Lung (tissue), 11 donors: ENCODE measurements at regions not wholly inside any gene's neighbourhood (a gene's known extent, or its start where the extent isn't known, plus 50 kb on each side); places are given as distances from the start of the nearest gene placed in this dataset.

Experiments
- ATAC-seq: fragments of 200-7000 bp; cut with Tn5 transposase; one replicate; pipeline ENCODE4 v1.9.1; 2020; ENCODE audit warnings: moderate number of reproducible peaks; ENCODE audit not compliant: insufficient read depth, low FRiP score
- DNase-seq, 3 donors: peaks; one replicate each; pipeline ENCODE4 v3.0.0-alpha.2; 2013 to 2017
- H3K27ac ChIP-seq, 2 donors: one replicate each; pipeline ENCODE4 v1.5.1; 2013; ENCODE audit warnings: mild to moderate bottlenecking in 2 of 2, moderate library complexity in 2 of 2, control low read depth in 1 of 2, inconsistent platforms in 1 of 2, low read depth in 1 of 2, low read length in 1 of 2
- H3K27me3 ChIP-seq, 3 donors: one replicate each; pipeline ENCODE4 v1.5.1; 2013; ENCODE audit warnings: low read length in 2 of 3; ENCODE audit not compliant: control insufficient read depth in 3 of 3, insufficient read depth in 3 of 3
- H3K36me3 ChIP-seq, 4 donors: one replicate each; pipeline ENCODE4 v1.5.1; 2013; ENCODE audit warnings: low read length in 4 of 4, mild to moderate bottlenecking in 1 of 4, moderate library complexity in 1 of 4; ENCODE audit not compliant: control insufficient read depth in 4 of 4, insufficient read depth in 4 of 4
- H3K4me1 ChIP-seq, 5 donors: one replicate each; pipeline ENCODE4 v1.5.1; 2013; ENCODE audit warnings: low read length in 5 of 5, mild to moderate bottlenecking in 2 of 5, moderate library complexity in 1 of 5; ENCODE audit not compliant: control insufficient read depth in 5 of 5, insufficient read depth in 5 of 5
- H3K4me3 ChIP-seq: one replicate; pipeline ENCODE4 v1.5.1; 2013; ENCODE audit warnings: mild to moderate bottlenecking, control low read depth, moderate library complexity
- H3K9ac ChIP-seq, 2 donors: one replicate each; pipeline ENCODE4 v1.5.1; 2013; ENCODE audit warnings: low read length in 2 of 2, control low read depth in 1 of 2; ENCODE audit not compliant: insufficient read depth in 1 of 2
- H3K9me3 ChIP-seq, 4 donors: one replicate each; pipeline ENCODE4 v1.5.1; 2013; ENCODE audit warnings: low read length in 3 of 4, mild to moderate bottlenecking in 1 of 4, moderate library complexity in 1 of 4; ENCODE audit not compliant: control insufficient read depth in 4 of 4, insufficient read depth in 3 of 4
- WGBS, 2 donors: extraction: QIAGEN DNeasy Blood & Tissue Kit; methylation state at CpG; one replicate each; pipeline ENCODE4 v1.1.7; 2013; 5-methylcytosine and 5-hydroxymethylcytosine counted together
- TF ChIP-seq, protein P1 (sequence below): IDR thresholded peaks from 2 replicates; pipeline ENCODE4 v1.5.1; 2012; ENCODE audit warnings: mild to moderate bottlenecking; ENCODE audit errors: control extremely low read depth, extremely low read depth
- donor health status: control.
- donor health status: control.
- donor health status: Bipolar disorder and iron deficiency.
- donor health status: healthy.
- donor health status: DM: yes; HTN: yes; CAD: no.

DNA sequence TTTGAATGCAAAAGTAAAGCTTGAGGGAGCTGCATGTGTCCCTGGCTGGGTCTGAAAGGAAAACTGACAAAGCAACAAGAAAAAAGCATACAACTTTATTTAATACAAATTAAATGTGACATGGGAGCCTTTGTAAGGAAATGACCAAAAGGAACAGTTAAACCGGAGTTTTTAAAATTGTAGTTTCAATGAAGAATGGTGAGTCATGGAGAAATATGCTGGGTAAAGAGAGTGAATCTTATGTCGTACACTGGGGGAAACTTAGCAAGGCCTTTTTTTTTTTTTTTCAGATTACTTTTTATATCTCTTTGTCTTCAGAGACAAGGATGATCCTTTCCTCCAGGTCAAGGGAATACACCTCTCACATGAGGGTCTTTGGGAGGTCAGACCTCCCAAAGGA lies 50.1 kb upstream of the FBXL17 start:
- TF ChIP-seq, protein P1, sequence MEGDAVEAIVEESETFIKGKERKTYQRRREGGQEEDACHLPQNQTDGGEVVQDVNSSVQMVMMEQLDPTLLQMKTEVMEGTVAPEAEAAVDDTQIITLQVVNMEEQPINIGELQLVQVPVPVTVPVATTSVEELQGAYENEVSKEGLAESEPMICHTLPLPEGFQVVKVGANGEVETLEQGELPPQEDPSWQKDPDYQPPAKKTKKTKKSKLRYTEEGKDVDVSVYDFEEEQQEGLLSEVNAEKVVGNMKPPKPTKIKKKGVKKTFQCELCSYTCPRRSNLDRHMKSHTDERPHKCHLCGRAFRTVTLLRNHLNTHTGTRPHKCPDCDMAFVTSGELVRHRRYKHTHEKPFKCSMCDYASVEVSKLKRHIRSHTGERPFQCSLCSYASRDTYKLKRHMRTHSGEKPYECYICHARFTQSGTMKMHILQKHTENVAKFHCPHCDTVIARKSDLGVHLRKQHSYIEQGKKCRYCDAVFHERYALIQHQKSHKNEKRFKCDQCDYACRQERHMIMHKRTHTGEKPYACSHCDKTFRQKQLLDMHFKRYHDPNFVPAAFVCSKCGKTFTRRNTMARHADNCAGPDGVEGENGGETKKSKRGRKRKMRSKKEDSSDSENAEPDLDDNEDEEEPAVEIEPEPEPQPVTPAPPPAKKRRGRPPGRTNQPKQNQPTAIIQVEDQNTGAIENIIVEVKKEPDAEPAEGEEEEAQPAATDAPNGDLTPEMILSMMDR: no peak
- H3K4me1 ChIP-seq: no peaks in the 10 kb centered on the region
- 67 to 75% methylated on average over 2 of the region's 2 CpGs for WGBS, 2 donors
- no peak for ATAC-seq
- H3K27me3 ChIP-seq: no peaks in the 10 kb centered on the region
- peaks cover 0 to 1% (median 0%) of the 10 kb centered on the region in 4 donors for H3K9me3 ChIP-seq
- no peak overlapping the region for H3K9ac ChIP-seq
- H3K27ac ChIP-seq: no peak overlapping the region
- no peak for DNase-seq
- no peak overlapping the region for H3K4me3 ChIP-seq
- H3K36me3 ChIP-seq: no peaks in the 10 kb centered on the region
